ENCODE measurements at regions not wholly inside any gene's neighbourhood (a gene's known extent, or its start where the extent isn't known, plus 50 kb on each side); places are given as distances from the start of the nearest gene placed in this dataset.

- Histone ChIP-seq H3K27me3 (no peaks in the 10 kb centered on the region), H3K4me2 (no peak overlapping the region), H3K4me3 (no peak overlapping the region), H3K79me2 (no peaks in the 10 kb centered on the region), H4K20me1 (ENCODE audit: insufficient read depth, poor library complexity, severe bottlenecking) (no peaks in the 10 kb centered on the region), H3K27ac (no peak overlapping the region), H2AFZ (no peak overlapping the region), H3K4me1 (ENCODE audit: insufficient read depth) (no peaks in the 10 kb centered on the region), H3K9me2 (replicated peaks; ENCODE audit: insufficient read depth) (no peaks in the 10 kb centered on the region), H3K9me3 (ENCODE audit: low read depth) (no peaks in the 10 kb centered on the region), H3K36me3 (replicated peaks; ENCODE audit: insufficient read depth, low read depth) (no peaks in the 10 kb centered on the region)
- DNase-seq (ENCODE audit: low spot score) = no peak
- TF ChIP-seq EZH2 (IDR thresholded peaks at IDR 0.05; ENCODE audit: borderline replicate concordance) (no peak), CTCF (IDR thresholded peaks at IDR 0.05; ENCODE audit: poor library complexity) (no peak), EZH2phosphoT487 (IDR thresholded peaks at IDR 0.05; ENCODE audit: low read depth, severe bottlenecking, unreplicated experiment) (no peak)
- 61% methylated on average over 2 of the region's 2 CpGs for whole genome bisulfite sequencing (ENCODE audit: low lambda C conversion rate, missing lambda C conversion rate)
Measured at GRCh38 chr4:114263233-114263632, 283.8 kb upstream of the ARSJ start.

- DNase-seq (ENCODE audit: low spot score) = no peak
- no peaks in the 10 kb centered on the region for H3K79me2 ChIP-seq
- no peaks in the 10 kb centered on the region for H3K4me1 ChIP-seq (ENCODE audit: insufficient read depth)
- no peak overlapping the region for H3K4me3 ChIP-seq
- H3K36me3 ChIP-seq (replicated peaks; ENCODE audit: insufficient read depth, low read depth) = no peaks in the 10 kb centered on the region
- no peak for TF ChIP-seq EZH2 (IDR thresholded peaks at IDR 0.05; ENCODE audit: borderline replicate concordance)
- no peak for TF ChIP-seq CTCF (IDR thresholded peaks at IDR 0.05; ENCODE audit: poor library complexity)
- TF ChIP-seq EZH2phosphoT487 (IDR thresholded peaks at IDR 0.05; ENCODE audit: low read depth, severe bottlenecking, unreplicated experiment) = no peak
- 83% methylated on average over 1 of the region's 1 CpG for WGBS (ENCODE audit: low lambda C conversion rate, missing lambda C conversion rate)
- H3K4me2 ChIP-seq = no peak overlapping the region
- H2AFZ ChIP-seq = no peak overlapping the region
- no peaks in the 10 kb centered on the region for H3K9me3 ChIP-seq (ENCODE audit: low read depth)
- no peaks in the 10 kb centered on the region for H3K9me2 ChIP-seq (replicated peaks; ENCODE audit: insufficient read depth)
- no peaks in the 10 kb centered on the region for H4K20me1 ChIP-seq (ENCODE audit: insufficient read depth, poor library complexity, severe bottlenecking)
- no peaks in the 10 kb centered on the region for H3K27me3 ChIP-seq
- H3K27ac ChIP-seq = no peak overlapping the region
Measured at GRCh38 chr4:114264452-114264851, 285.0 kb upstream of the ARSJ start.

- WGBS (ENCODE audit: low lambda C conversion rate, missing lambda C conversion rate) = 68% methylated on average over 1 of the region's 1 CpG
- Histone ChIP-seq H2AFZ (peak overlapping the region; percentile 5), H4K20me1 (ENCODE audit: insufficient read depth, poor library complexity, severe bottlenecking) (no peaks in the 10 kb centered on the region), H3K9me2 (replicated peaks; ENCODE audit: insufficient read depth) (no peaks in the 10 kb centered on the region), H3K27me3 (no peaks in the 10 kb centered on the region), H3K27ac (no peak overlapping the region), H3K4me3 (no peak overlapping the region), H3K4me1 (ENCODE audit: insufficient read depth) (no peaks in the 10 kb centered on the region), H3K79me2 (no peaks in the 10 kb centered on the region), H3K9me3 (ENCODE audit: low read depth) (no peaks in the 10 kb centered on the region), H3K36me3 (replicated peaks; ENCODE audit: insufficient read depth, low read depth) (no peaks in the 10 kb centered on the region), H3K4me2 (no peak overlapping the region)
- DNase-seq (ENCODE audit: low spot score) = no peak
- TF ChIP-seq EZH2phosphoT487 (IDR thresholded peaks at IDR 0.05; ENCODE audit: low read depth, severe bottlenecking, unreplicated experiment) (no peak), CTCF (IDR thresholded peaks at IDR 0.05; ENCODE audit: poor library complexity) (no peak), EZH2 (IDR thresholded peaks at IDR 0.05; ENCODE audit: borderline replicate concordance) (no peak)
Measured at GRCh38 chr4:114264877-114265291, 285.4 kb upstream of the ARSJ start.

GRCh38 chr4:114265342-114265741 is 285.9 kb upstream of the ARSJ start:
- Histone ChIP-seq H3K27ac (no peak overlapping the region), H3K36me3 (replicated peaks; ENCODE audit: insufficient read depth, low read depth) (no peaks in the 10 kb centered on the region), H4K20me1 (ENCODE audit: insufficient read depth, poor library complexity, severe bottlenecking) (no peaks in the 10 kb centered on the region), H3K4me1 (ENCODE audit: insufficient read depth) (no peaks in the 10 kb centered on the region), H3K4me2 (no peak overlapping the region), H3K9me2 (replicated peaks; ENCODE audit: insufficient read depth) (no peaks in the 10 kb centered on the region), H3K79me2 (no peaks in the 10 kb centered on the region), H2AFZ (peak overlapping the region; percentile 5), H3K27me3 (no peaks in the 10 kb centered on the region), H3K4me3 (no peak overlapping the region), H3K9me3 (ENCODE audit: low read depth) (no peaks in the 10 kb centered on the region)
- WGBS (ENCODE audit: low lambda C conversion rate, missing lambda C conversion rate) = 92% methylated on average over 3 of the region's 3 CpGs
- TF ChIP-seq CTCF (IDR thresholded peaks at IDR 0.05; ENCODE audit: poor library complexity) = no peak
- no peak for TF ChIP-seq EZH2phosphoT487 (IDR thresholded peaks at IDR 0.05; ENCODE audit: low read depth, severe bottlenecking, unreplicated experiment)
- TF ChIP-seq EZH2 (IDR thresholded peaks at IDR 0.05; ENCODE audit: borderline replicate concordance) = no peak
- no peak for DNase-seq (ENCODE audit: low spot score)

All from hepatocyte (in vitro differentiated cells).